ENCODE measurements at regions not wholly inside any gene's neighbourhood (a gene's known extent, or its start where the extent isn't known, plus 50 kb on each side); places are given as distances from the start of the nearest gene placed in this dataset.
A peak's percentile ranks its signal among the peaks of the same experiment; 100 is the strongest.
"Not testable (repeated sequence)": the region's sequence is repeated elsewhere in the genome, so short reads cannot be mapped to it uniquely, and the experiment has no call there.

DNA sequence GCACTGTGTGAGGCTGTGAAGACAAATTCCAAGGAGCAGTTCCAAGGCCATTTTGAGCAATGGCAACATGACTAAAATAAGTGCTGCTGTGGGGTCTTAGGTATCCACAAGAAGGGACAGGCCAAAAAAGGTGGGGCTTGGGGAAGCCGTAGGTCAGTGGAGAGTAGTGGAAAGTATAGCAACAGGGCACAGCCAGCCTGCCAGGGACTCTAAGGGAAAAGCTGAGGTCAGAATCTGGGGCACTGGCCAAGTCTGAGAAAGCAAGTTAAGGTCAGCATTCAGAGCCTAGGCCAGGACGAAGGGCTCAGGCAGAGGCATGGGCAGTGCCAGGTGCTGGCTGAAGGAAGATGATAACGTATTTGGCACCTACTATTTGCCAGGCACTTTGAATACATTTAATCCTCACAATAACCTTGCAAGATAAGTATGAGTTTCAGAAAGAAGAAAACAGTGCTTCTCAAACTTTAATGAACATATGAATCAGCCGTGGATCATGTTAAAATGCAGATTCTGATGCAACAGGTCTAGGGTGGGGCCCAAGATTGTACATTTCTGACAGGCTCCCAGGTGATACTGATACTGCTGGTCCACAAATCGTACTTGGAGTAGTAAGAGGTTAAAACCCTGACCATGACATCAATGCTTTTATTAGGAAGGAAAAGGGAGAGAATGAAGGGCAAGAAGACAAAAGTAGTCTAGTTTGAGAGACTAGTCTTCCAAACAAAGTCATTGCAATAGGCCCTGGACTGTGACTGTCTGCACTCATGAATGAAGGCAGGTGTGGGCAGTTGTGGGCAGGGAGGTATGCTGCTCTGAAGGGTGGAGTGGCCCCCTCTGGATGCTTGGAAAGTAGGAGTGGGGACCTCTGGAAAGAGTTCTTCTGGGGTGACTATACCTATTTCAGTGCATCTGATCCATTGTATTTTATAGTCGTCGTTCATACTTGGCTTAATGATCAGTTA, 106.3 kb upstream of the ANKRD28 start:
- no peak for DNase-seq

GRCh38 chr3:15905041-15905440, 107.3 kb upstream of the ANKRD28 start:
- DNase-seq: no peak

- not testable (repeated sequence) for DNase-seq
Measured at GRCh38 chr3:15907403-15907802, 109.6 kb upstream of the ANKRD28 start.

DNA sequence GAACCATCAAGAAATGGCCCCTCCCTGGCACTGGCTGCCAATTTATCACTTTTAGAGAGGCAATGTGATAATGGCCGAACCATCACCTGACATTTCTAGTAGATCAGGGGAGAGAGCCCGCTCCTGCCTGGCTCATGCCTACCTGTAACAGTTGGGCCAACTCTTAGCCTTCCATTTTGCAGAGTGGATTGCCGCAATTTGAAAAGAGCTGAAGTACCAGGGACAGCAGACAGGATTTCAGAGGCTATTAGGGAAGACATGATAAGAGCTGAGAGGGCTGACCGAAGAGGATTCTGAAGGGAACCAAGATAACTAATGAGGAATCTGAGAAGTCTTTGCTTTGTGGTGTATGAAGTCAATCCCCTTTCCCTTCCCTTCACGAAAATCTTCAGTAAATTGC, 121.2 kb upstream of the ANKRD28 start:
- no peak for DNase-seq

DNA sequence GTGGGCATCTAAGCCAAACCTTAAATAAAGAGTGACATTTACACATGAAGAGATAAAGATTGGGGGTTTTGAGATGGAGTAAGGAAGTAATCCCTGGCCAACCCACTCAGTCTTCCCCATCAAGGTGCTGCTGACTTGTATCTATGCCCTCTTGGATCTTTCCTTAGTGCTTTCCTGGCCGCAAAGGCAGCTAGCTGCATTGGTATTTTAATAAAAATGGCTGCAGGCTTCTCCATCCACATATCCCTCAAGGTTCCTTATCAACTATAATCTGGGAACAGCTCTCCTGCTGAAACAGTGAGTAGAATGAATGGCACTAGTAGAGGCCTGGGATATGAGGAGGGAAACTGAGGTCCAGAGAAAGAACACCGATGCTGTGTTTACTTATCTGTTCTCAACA, 122.2 kb upstream of the ANKRD28 start:
- no peak for DNase-seq

GRCh38 chr3:15923640-15924405, 126.0 kb upstream of the ANKRD28 start:
- DNase-seq: no peak

- no peak for DNase-seq
Measured at GRCh38 chr3:15924914-15925313, 127.1 kb upstream of the ANKRD28 start.

GRCh38 chr3:15926871-15927270, 129.1 kb upstream of the ANKRD28 start:
- DNase-seq: no peak

DNA sequence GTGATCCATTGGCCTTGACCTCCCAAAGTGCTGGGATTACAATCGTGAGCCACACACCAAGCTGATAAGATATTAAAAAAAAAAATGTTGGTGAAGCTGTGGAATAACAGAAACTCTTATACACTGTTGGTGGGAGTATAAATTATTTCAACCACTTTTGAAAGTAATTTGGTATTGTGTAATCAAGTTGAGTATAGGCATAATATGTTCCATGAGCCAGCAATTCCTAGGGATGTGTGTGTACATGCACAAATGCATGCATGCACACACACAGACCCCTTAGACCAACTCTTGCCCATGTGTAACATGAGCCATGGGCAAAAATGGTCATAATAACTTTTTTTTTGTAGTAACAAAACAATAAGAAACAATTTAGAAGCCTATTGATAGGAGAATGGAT, 130.2 kb upstream of the ANKRD28 start:
- DNase-seq: no peak

DNA sequence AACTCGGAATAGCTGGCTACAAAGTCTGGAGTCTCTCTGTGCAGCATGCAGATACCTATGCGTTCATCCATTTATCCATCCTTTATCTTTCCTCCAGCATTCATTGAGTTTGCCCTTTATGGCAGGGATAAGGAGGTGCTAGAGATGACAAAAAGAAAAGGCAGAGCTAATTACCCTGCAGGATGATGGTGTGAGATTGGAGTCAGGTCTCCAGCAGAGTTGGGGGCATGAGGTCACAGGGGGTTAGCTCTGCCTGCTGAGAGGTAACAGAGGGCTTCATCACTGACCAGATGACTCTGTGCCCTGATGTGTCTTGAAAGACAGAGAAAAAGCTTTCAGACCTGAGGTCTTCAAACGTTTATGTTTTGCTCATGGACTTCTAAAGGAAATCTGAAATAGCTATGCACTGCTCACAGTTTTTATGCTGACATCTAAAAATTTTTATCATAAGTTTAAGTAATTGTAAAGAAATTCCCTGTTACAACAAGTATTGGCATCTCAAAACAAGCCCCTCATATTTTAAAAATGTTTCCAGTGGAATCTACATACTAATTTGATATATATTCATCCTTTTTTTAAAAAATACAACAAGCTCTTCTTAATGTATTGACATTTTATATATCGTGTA, 132.3 kb upstream of the ANKRD28 start:
- no peak for DNase-seq

GRCh38 chr3:15932348-15933300, 134.8 kb upstream of the ANKRD28 start:
- DNase-seq: peak; percentile 73 to 79

DNA sequence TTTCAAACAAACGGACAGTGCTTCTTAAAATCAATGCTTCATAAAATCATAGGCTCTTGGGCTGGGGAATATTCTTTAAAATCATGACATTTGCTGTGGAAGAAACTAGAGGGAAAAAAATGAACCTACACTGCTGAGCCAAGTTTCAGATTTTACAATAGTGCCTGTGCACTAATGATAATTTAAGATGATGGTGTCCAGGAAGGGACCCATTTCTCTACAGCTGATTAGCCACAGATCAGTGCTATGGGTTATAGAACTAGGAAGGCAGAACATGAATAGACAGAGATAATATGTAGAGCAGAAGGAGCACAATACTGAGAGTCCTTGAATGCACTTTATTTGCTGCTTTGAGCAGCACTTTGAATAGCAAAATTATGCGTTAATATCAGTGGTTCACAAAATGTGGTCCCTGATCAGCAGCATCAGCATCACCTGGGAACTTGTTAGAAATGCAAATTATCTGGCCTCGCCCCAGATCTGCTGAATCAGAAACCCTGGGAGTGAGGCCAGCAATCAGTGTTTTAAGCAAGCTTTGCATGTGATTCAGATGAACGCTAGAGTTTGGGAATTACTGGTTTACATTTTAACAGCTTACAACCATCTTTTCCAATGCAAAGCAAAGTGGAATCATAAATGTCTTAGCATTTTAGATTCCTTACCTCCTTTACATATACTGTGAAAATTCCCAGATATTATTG, 135.8 kb upstream of the ANKRD28 start:
- no peak for DNase-seq

DNA sequence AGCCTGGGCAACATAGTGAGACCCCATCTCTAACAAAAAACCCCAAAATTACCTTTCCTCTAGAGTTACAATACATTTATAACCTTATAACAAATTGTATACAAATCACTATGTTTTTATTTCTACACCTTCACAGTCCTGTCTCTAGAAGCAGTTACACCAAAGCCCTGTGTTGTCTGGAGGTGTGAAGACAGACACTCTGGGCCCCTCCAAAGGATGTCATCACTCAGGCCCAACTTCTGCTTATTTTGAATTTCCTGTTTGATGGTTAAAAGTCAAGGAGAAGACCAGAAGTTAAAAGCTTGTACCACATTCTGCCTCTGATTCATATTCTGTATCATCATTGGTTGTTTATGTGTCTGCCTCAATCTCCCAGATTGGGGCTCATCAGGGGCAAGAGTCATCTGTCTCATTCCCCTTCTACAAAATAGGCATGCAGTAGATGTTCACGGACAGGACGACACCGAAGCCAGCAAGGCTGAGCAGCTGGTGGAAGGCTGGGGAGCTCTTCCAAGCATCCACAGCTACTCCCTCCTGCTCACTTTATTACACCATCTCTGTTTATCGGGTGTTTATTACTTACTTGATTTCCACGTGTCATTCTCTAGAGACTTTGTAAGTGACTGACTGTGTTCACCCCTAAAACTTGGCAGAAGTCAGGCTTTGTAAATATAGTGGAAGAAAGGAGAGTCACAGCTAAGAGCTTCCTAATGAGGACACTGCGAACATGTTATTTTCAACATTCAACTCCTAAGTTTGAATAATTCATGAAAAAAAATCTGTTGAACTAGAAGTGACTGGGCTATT, 136.8 kb upstream of the ANKRD28 start:
- peak; percentile 34 to 44 for DNase-seq

DNA sequence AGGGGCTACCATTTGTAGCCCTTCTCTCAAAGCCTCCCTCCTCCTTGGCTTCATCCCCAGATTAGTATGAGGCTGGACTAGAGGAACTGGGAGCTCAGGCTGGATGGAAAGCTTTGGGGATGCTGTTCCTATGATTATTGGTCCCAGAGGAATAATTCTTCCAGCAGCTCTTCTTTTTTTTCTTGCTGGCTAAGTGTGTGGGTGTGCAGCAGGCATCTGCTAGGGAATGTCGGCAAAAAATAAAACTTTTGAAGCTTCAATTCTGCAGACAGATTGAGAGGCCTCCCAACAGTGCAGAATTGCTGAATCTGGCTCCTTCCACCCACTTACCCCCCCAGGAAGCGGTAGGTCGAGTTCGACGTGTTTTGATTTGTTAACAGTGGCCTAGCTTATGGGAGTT, 138.5 kb upstream of the ANKRD28 start:
- DNase-seq: no peak

GRCh38 chr3:15940641-15941040, 142.9 kb upstream of the ANKRD28 start:
- DNase-seq: no peak

DNA sequence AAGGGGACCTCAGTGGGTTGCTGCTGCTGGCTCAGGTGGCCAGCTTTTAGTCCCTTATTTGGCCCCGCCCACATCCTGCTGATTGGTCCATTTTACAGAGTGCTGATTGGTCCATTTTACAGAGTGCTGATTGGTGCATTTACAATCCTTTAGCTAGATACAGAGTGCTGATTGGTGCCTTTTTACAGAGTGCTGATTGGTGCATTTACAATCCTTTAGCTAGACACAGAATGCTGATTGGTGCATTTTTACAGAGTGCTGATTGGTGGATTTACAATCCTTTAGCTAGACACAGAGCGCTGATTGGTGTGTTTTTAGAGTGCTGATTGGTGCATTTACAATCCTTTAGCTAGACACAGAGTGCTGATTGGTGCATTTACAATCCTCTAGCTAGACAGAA, 143.7 kb upstream of the ANKRD28 start:
- DNase-seq: not testable (repeated sequence)

GRCh38 chr3:15941958-15942357, 144.2 kb upstream of the ANKRD28 start:
- no peak for DNase-seq

GRCh38 chr3:15942462-15942861, 144.7 kb upstream of the ANKRD28 start:
- DNase-seq: no peak

DNA sequence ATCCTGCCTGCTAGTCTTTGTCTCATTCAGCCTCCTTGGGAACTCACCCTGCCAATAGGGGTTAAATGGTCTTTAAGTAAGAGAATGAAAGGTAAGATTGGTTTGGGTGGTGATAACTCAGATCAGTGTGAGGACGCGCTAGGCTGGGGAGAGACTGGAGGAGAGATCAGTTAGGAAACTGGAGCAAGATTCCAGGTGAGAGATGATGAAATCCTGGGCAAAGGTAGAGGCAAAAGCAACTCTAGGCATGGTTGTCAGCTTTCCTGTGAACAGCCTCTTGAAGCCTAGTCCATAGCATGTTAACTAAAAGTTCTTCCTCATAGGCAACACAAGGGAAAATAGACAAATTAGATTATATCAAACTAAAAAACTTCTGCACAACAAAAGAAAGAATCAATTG, 145.2 kb upstream of the ANKRD28 start:
- no peak for DNase-seq

DNA sequence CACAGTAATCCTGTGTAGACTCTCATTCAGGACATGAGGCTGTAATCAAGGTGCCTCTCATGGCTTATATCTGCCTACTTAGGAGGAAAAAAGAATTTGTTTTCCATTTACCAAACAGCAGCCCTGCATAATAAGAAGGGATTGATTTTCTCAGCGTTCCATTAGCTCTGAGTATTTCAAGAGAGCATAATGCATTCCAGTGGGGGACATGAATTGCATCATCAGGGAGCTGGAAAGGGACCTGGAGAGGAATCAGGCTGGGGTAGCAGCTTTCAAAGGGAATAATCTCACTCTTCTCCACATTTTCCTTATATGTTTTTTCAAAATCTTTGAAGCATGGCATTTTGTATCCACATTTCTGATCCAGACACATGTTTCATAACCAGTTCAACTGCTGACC, 150.6 kb upstream of the ANKRD28 start:
- DNase-seq: no peak
